Renal pelvis (tissue), 1 donor: ENCODE measurements at regions not wholly inside any gene's neighbourhood (a gene's known extent, or its start where the extent isn't known, plus 50 kb on each side); places are given as distances from the start of the nearest gene placed in this dataset.

Source experiments
- DNase-seq: peaks from one replicate; pipeline ENCODE4 v3.0.0-alpha.2; 2013

- no peak for DNase-seq
Measured at GRCh38 chr4:62344915-62345314, 1144.8 kb downstream of the ADGRL3 start.

GRCh38 chr4:62344474-62344873, 1144.3 kb downstream of the ADGRL3 start:
- no peak for DNase-seq

- DNase-seq: no peak
Measured at GRCh38 chr4:62342346-62342745, 1142.2 kb downstream of the ADGRL3 start.

- no peak for DNase-seq
Measured at GRCh38 chr4:62328526-62328925, 1128.4 kb downstream of the ADGRL3 start.

GRCh38 chr4:62327612-62328297, 1127.6 kb downstream of the ADGRL3 start:
- no peak for DNase-seq

- DNase-seq: no peak
Measured at GRCh38 chr4:62324215-62324614, 1124.1 kb downstream of the ADGRL3 start.

- no peak for DNase-seq
Measured at GRCh38 chr4:62320612-62321011, 1120.5 kb downstream of the ADGRL3 start.

- no peak for DNase-seq
Measured at GRCh38 chr4:62302710-62303109, 1102.6 kb downstream of the ADGRL3 start.

- no peak for DNase-seq
Measured at GRCh38 chr4:62301500-62301899, 1101.4 kb downstream of the ADGRL3 start.

- no peak for DNase-seq
Measured at GRCh38 chr4:62293551-62293950, 1093.4 kb downstream of the ADGRL3 start.

GRCh38 chr4:62292911-62293310, 1092.8 kb downstream of the ADGRL3 start:
- no peak for DNase-seq

- DNase-seq: no peak
Measured at GRCh38 chr4:62288808-62289541, 1088.8 kb downstream of the ADGRL3 start.

GRCh38 chr4:62285026-62285425, 1084.9 kb downstream of the ADGRL3 start:
- DNase-seq: no peak

GRCh38 chr4:62279689-62280088, 1079.6 kb downstream of the ADGRL3 start:
- no peak for DNase-seq

- no peak for DNase-seq
Measured at GRCh38 chr4:62275470-62275869, 1075.3 kb downstream of the ADGRL3 start.

- DNase-seq: no peak
Measured at GRCh38 chr4:62274782-62275181, 1074.7 kb downstream of the ADGRL3 start.

- no peak for DNase-seq
Measured at GRCh38 chr4:62271107-62271506, 1071.0 kb downstream of the ADGRL3 start.

GRCh38 chr4:62269918-62270317, 1069.8 kb downstream of the ADGRL3 start:
- DNase-seq: no peak

- DNase-seq: no peak
Measured at GRCh38 chr4:62263454-62263853, 1063.3 kb downstream of the ADGRL3 start.

- no peak for DNase-seq
Measured at GRCh38 chr4:62262676-62263075, 1062.5 kb downstream of the ADGRL3 start.

- DNase-seq: no peak
Measured at GRCh38 chr4:62260254-62260653, 1060.1 kb downstream of the ADGRL3 start.

- DNase-seq: peak; percentile 39
Measured at GRCh38 chr4:62256479-62256878, 1056.4 kb downstream of the ADGRL3 start.

GRCh38 chr4:62252728-62253127, 1052.6 kb downstream of the ADGRL3 start:
- DNase-seq: no peak

GRCh38 chr4:62250100-62250499, 1050.0 kb downstream of the ADGRL3 start:
- no peak for DNase-seq
